Endothelial cell of umbilical vein (primary cell): ENCODE measurements at regions not wholly inside any gene's neighbourhood (a gene's known extent, or its start where the extent isn't known, plus 50 kb on each side); places are given as distances from the start of the nearest gene placed in this dataset.

ENCODE experiments used
- BruUV-seq: library from RNA; stranded (reverse); fragments of 400-500 nt; replicated peaks from 2 replicates; lab custom pipeline; 2021; lab: Mats Ljungman, UMichigan
- CTCF ChIA-PET: fragments of 300-600, 350-600 bp; sonication (Branson Sonifier 250); formaldehyde crosslinking; loops from one replicate; lab custom pipeline; 2021; ENCODE audit warnings: antibody characterized with exemption, inconsistent platforms; lab: Charles Lee
- POLR2A ChIA-PET: fragments of 300-600, 350-600 bp; sonication (Branson Sonifier 250); formaldehyde crosslinking; loops from one replicate; lab custom pipeline; 2021; ENCODE audit warnings: antibody characterized with exemption, inconsistent platforms; lab: Charles Lee
- DNase-seq: peaks from one replicate; pipeline ENCODE4 v3.0.0-alpha.2; 2011; ENCODE audit warnings: low read depth, low spot score
- FAIRE-seq: peaks from 2 replicates; lab custom pipeline; 2011; peaks lifted over from hg19 to GRCh38; lab: Jason Lieb, UNC
- H2AFZ ChIP-seq: 2 replicates; pipeline ENCODE4 v1.6.0; 2012; ENCODE audit warnings: low read depth, low read length, control low read depth, inconsistent platforms
- H3K27ac ChIP-seq: 2 replicates; pipeline ENCODE4 v1.5.1; 2011; ENCODE audit warnings: low read depth, mild to moderate bottlenecking, control low read depth, low read length, moderate library complexity; ENCODE audit not compliant: insufficient read depth
- H3K27me3 ChIP-seq, 2 experiments: 2 replicates each; pipeline versions ENCODE4 v1.6.0 to v1.6.1; 2011; ENCODE audit warnings: low read length in 2 of 2, mixed read lengths in 1 of 2; ENCODE audit not compliant: control insufficient read depth in 2 of 2, insufficient read depth in 2 of 2
- H3K36me3 ChIP-seq, 2 experiments: 2 replicates in 1 of 2; 3 replicates in 1 of 2; pipeline ENCODE4 v1.5.1; 2011; ENCODE audit warnings: low read length in 2 of 2, mild to moderate bottlenecking in 1 of 2, moderate library complexity in 1 of 2; ENCODE audit not compliant: control insufficient read depth in 2 of 2, insufficient read depth in 2 of 2; ENCODE audit errors: extremely low read depth in 1 of 2
- H3K4me1 ChIP-seq: 3 replicates; pipeline ENCODE4 v1.5.1; 2011; ENCODE audit warnings: mild to moderate bottlenecking, low read length; ENCODE audit not compliant: control insufficient read depth, insufficient read depth; ENCODE audit errors: extremely low read depth
- H3K4me2 ChIP-seq: 2 replicates; pipeline ENCODE4 v1.6.1; 2011; ENCODE audit warnings: low read length, control low read depth, mixed read lengths; ENCODE audit not compliant: insufficient read depth
- H3K4me3 ChIP-seq, 3 experiments: fragments of 200-600 bp in 1 of 3; sonication (generic), shearing (Covaris generic) in 1 of 3; replicated peaks in 1 of 3; 2 replicates each; pipeline ENCODE4 v1.5.1; 2011 to 2016; ENCODE audit warnings: control low read depth in 3 of 3, low read length in 3 of 3, mild to moderate bottlenecking in 2 of 3, inconsistent platforms in 1 of 3, low read depth in 1 of 3, moderate library complexity in 1 of 3; ENCODE audit not compliant: insufficient read depth in 1 of 3
- H3K79me2 ChIP-seq: 2 replicates; pipeline ENCODE4 v1.6.0; 2012; ENCODE audit warnings: low read length, inconsistent platforms; ENCODE audit not compliant: control insufficient read depth, insufficient read depth
- H3K9ac ChIP-seq: replicated peaks from 2 replicates; pipeline ENCODE3; 2011; ENCODE audit warnings: low read length, control low read depth; ENCODE audit not compliant: insufficient read depth; ENCODE audit errors: extremely low read depth
- H3K9me1 ChIP-seq: replicated peaks from 3 replicates; pipeline ENCODE4 v1.6.0; 2011; ENCODE audit warnings: mild to moderate bottlenecking, low read length; ENCODE audit not compliant: control insufficient read depth, insufficient read depth; ENCODE audit errors: extremely low read depth
- H3K9me3 ChIP-seq: replicated peaks from 2 replicates; pipeline ENCODE4 v1.5.1; 2012; ENCODE audit warnings: low read length, inconsistent platforms; ENCODE audit not compliant: control insufficient read depth, insufficient read depth
- H4K20me1 ChIP-seq: replicated peaks from 2 replicates; pipeline ENCODE3; 2011; ENCODE audit warnings: mild to moderate bottlenecking, low read length; ENCODE audit not compliant: control insufficient read depth, insufficient read depth; ENCODE audit errors: extremely low read depth
- EZH2 ChIP-seq: IDR thresholded peaks from 2 replicates; pipeline ENCODE4 v1.6.1; 2012; ENCODE audit warnings: borderline replicate concordance, low read depth, mild to moderate bottlenecking, moderate library complexity, low read length, inconsistent platforms; ENCODE audit not compliant: severe bottlenecking
- FOS ChIP-seq: IDR thresholded peaks from 2 replicates; pipeline ENCODE4 v1.6.1; 2011; ENCODE audit warnings: mild to moderate bottlenecking, low read length, moderate library complexity, borderline replicate concordance; ENCODE audit not compliant: insufficient read depth
- JUN ChIP-seq: IDR thresholded peaks from 2 replicates; pipeline ENCODE4 v1.6.1; 2011; ENCODE audit warnings: borderline replicate concordance, low read depth; ENCODE audit not compliant: insufficient read length, insufficient read depth
- MAX ChIP-seq: IDR thresholded peaks from 2 replicates; pipeline ENCODE4 v1.6.1; 2011; ENCODE audit not compliant: insufficient read depth, insufficient read length
- MYC ChIP-seq: IDR thresholded peaks from one replicate; pipeline ENCODE4 v1.6.1; 2011; ENCODE audit warnings: mild to moderate bottlenecking, low read depth, low read length
- POLR2A ChIP-seq: IDR thresholded peaks from 2 replicates; pipeline ENCODE4 v1.6.1; 2012; ENCODE audit warnings: low read depth, mild to moderate bottlenecking, control low read depth, low read length
- POLR2AphosphoS5 ChIP-seq: IDR thresholded peaks from 2 replicates; pipeline ENCODE4 v1.6.1; 2012; ENCODE audit warnings: low read depth, mild to moderate bottlenecking, control low read depth, low read length, moderate library complexity; ENCODE audit not compliant: insufficient read depth
- dilution Hi-C: fragments of 300-500 bp; cut with MboI; formaldehyde crosslinking; loops from one replicate; pipeline ENCODE4 v1.15.0; 2019; ENCODE audit warnings: low sequenced_read_pairs; ENCODE audit not compliant: extremely low pct_ligation_motif_present
- intact Hi-C: fragments of 100-400 bp; cut with micrococcal nuclease; formaldehyde crosslinking; loops from one replicate; pipeline ENCODE4 v1.10.0; 2022
- TF ChIP-seq, protein P1 (sequence below), 2 donors: IDR thresholded peaks; 1 replicate in 1 of 2; 2 replicates in 1 of 2; pipeline ENCODE4 v1.5.1; 2011; ENCODE audit warnings: low read length in 2 of 2, mild to moderate bottlenecking in 2 of 2, moderate library complexity in 2 of 2, control low read depth in 1 of 2, inconsistent platforms in 1 of 2, low read depth in 1 of 2; ENCODE audit not compliant: insufficient read depth in 1 of 2; ENCODE audit errors: extremely low read depth in 1 of 2

DNA sequence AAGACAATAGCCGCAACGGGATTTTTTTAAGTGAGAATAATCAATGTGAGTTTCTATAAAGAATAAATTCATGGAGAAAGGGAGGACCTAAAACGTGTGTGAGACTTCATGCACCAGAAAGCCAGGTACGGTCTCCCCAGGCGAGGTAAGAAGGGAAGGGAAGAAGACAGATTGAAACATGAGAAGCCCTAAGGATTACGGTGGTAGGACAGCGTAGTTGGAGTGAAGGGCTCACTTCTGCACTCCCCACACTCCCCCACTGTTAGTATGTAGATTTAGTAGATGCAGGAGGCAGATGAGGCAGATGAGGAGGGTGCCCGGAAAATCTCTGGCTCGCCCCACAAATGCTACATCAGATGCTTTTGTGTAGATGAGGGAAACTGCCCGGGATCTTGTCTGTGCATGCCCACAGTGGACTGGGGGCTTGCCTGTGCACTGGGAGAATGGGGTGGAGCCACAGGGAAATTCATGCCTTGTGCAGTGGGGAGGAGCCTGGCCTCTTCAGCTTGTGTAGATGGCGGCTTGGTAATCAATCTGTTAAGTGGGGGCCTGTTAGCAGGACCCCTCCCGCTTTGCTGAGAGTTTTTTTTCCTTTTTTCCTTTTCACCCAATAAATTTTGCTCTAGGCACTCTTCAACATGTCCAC is 1544.5 kb upstream of the TENM3 start:
- no peak overlapping the region for H2AFZ ChIP-seq

More for the DNA sequence above, 1544.5 kb upstream of the TENM3 start:
- H4K20me1 ChIP-seq: no peaks in the 10 kb centered on the region
- no peak overlapping the region for H3K4me3 ChIP-seq
- H3K36me3 ChIP-seq: no peaks in the 10 kb centered on the region
- DNase-seq (no peak), FAIRE-seq (no peak)
- no TSS peak for BruUV-seq
- no peaks in the 10 kb centered on the region for H3K9me1 ChIP-seq
- H3K27ac ChIP-seq: no peak overlapping the region
- no peak overlapping the region for H3K4me2 ChIP-seq
- H3K9me3 ChIP-seq: peaks cover 4% of the 10 kb centered on the region
- TF ChIP-seq, protein P1, sequence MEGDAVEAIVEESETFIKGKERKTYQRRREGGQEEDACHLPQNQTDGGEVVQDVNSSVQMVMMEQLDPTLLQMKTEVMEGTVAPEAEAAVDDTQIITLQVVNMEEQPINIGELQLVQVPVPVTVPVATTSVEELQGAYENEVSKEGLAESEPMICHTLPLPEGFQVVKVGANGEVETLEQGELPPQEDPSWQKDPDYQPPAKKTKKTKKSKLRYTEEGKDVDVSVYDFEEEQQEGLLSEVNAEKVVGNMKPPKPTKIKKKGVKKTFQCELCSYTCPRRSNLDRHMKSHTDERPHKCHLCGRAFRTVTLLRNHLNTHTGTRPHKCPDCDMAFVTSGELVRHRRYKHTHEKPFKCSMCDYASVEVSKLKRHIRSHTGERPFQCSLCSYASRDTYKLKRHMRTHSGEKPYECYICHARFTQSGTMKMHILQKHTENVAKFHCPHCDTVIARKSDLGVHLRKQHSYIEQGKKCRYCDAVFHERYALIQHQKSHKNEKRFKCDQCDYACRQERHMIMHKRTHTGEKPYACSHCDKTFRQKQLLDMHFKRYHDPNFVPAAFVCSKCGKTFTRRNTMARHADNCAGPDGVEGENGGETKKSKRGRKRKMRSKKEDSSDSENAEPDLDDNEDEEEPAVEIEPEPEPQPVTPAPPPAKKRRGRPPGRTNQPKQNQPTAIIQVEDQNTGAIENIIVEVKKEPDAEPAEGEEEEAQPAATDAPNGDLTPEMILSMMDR (IDR thresholded peaks at IDR 0.05; ENCODE audit: extremely low read depth in 1 of 2, insufficient read depth in 1 of 2, low read depth in 1 of 2, low read length in 2 of 2): no peak
- TF ChIP-seq MYC: no peak
- TF ChIP-seq JUN: no peak
- no peak for TF ChIP-seq POLR2AphosphoS5
- TF ChIP-seq POLR2A: no peak
- TF ChIP-seq EZH2: no peak
- no peak for TF ChIP-seq MAX
- no peak for TF ChIP-seq FOS
- intact Hi-C loops (no loop called here), dilution Hi-C loops (no loop called here)
- ChIA-PET CTCF (no interaction called here), POLR2A (no interaction called here)
- no peaks in the 10 kb centered on the region for H3K79me2 ChIP-seq
- no peaks in the 10 kb centered on the region for H3K4me1 ChIP-seq
- H3K9ac ChIP-seq: no peak overlapping the region
- no peaks in the 10 kb centered on the region for H3K27me3 ChIP-seq
